H1 (cell line): ENCODE measurements at regions not wholly inside any gene's neighbourhood (a gene's known extent, or its start where the extent isn't known, plus 50 kb on each side); places are given as distances from the start of the nearest gene placed in this dataset.

Source experiments
- BRCA1 ChIP-seq: IDR thresholded peaks from 2 replicates; pipeline ENCODE4 v1.6.1; 2012; ENCODE audit warnings: low read depth, low read length, improper control_type of control experiment
- CBX5 ChIP-seq: fragments of 300-800, 300-1000 bp; sonication (generic); IDR thresholded peaks from 2 replicates; pipeline ENCODE4 v1.7.1; 2016; ENCODE audit warnings: antibody characterized with exemption, low read length, low read depth
- CBX8 ChIP-seq: fragments of 300-800, 300-1000 bp; sonication (generic); IDR thresholded peaks from 2 replicates; pipeline ENCODE4 v1.7.1; 2016; ENCODE audit warnings: low read depth, low read length, borderline replicate concordance
- CREB1 ChIP-seq: IDR thresholded peaks from 2 replicates; pipeline ENCODE4 v1.6.1; 2012; ENCODE audit warnings: inconsistent platforms
- EZH2 ChIP-seq: fragments of 200-600 bp; sonication (generic); IDR thresholded peaks from 2 replicates; pipeline ENCODE4 v1.7.1; 2012; ENCODE audit warnings: low read depth, mild to moderate bottlenecking, moderate library complexity, low read length, inconsistent platforms; ENCODE audit not compliant: severe bottlenecking
- POLR2AphosphoS5 ChIP-seq: IDR thresholded peaks from 2 replicates; pipeline ENCODE4 v1.6.1; 2011; ENCODE audit warnings: low read depth, low read length
- RFX5 ChIP-seq: IDR thresholded peaks from 2 replicates; pipeline ENCODE4 v1.6.1; 2011; ENCODE audit warnings: low read depth, low read length, improper control_type of control experiment, borderline replicate concordance
- SIN3A ChIP-seq, 2 experiments: IDR thresholded peaks in 1 of 2; conservative IDR thresholded peaks in 1 of 2; 2 replicates each; pipeline ENCODE4 v1.6.1; 2011 to 2012; ENCODE audit warnings: low read length in 2 of 2, improper control_type of control experiment in 1 of 2, low read depth in 1 of 2, mild to moderate bottlenecking in 1 of 2
- TF ChIP-seq, protein P1 (sequence below), 3 experiments: IDR thresholded peaks; 1 replicate in 2 of 3; 2 replicates in 1 of 3; pipeline versions ENCODE4 v1.5.1 to v1.6.1; 2011; ENCODE audit warnings: low read length in 3 of 3, mild to moderate bottlenecking in 3 of 3, inconsistent platforms in 2 of 3, low read depth in 1 of 3, moderate library complexity in 1 of 3; ENCODE audit not compliant: insufficient read depth in 1 of 3; ENCODE audit errors: control extremely low read depth in 1 of 3
- TF ChIP-seq, protein P2 (sequence below): IDR thresholded peaks from 2 replicates; pipeline ENCODE4 v1.6.1; 2012; ENCODE audit warnings: inconsistent platforms
- TF ChIP-seq, protein P3 (sequence below): IDR thresholded peaks from 2 replicates; pipeline ENCODE4 v1.6.1; 2011; ENCODE audit warnings: low read length, improper control_type of control experiment

DNA sequence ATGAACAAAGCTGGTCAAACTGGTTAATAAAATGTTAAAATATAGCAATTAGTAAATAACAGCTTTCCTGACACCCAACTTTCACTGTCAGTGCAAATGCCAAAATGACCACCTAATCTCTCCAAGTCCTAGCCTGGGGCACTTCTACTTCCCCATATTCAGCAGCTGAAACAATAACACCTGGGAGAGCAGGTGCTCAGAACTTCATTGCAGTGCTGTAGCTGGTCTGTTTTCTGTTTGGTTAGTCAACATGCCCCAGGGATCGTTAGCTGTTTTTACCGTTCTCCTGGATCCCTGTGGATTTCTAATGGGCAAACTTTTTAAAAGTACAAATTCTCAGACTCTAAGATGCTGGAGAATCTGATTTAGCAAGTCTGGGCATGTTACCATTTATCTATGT, 759.7 kb downstream of the GALC start:
- TF ChIP-seq, protein P1, sequence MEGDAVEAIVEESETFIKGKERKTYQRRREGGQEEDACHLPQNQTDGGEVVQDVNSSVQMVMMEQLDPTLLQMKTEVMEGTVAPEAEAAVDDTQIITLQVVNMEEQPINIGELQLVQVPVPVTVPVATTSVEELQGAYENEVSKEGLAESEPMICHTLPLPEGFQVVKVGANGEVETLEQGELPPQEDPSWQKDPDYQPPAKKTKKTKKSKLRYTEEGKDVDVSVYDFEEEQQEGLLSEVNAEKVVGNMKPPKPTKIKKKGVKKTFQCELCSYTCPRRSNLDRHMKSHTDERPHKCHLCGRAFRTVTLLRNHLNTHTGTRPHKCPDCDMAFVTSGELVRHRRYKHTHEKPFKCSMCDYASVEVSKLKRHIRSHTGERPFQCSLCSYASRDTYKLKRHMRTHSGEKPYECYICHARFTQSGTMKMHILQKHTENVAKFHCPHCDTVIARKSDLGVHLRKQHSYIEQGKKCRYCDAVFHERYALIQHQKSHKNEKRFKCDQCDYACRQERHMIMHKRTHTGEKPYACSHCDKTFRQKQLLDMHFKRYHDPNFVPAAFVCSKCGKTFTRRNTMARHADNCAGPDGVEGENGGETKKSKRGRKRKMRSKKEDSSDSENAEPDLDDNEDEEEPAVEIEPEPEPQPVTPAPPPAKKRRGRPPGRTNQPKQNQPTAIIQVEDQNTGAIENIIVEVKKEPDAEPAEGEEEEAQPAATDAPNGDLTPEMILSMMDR (IDR thresholded peaks at IDR 0.05; ENCODE audit: control extremely low read depth in 1 of 3, insufficient read depth in 1 of 3, low read depth in 1 of 3, low read length in 3 of 3), result no peak
- TF ChIP-seq EZH2, result no peak
- TF ChIP-seq, protein P2, sequence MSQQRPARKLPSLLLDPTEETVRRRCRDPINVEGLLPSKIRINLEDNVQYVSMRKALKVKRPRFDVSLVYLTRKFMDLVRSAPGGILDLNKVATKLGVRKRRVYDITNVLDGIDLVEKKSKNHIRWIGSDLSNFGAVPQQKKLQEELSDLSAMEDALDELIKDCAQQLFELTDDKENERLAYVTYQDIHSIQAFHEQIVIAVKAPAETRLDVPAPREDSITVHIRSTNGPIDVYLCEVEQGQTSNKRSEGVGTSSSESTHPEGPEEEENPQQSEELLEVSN, result no peak
- TF ChIP-seq SIN3A (conservative IDR thresholded peaks at IDR 0.05 in 1 of 2, IDR thresholded peaks at IDR 0.05 in 1 of 2; ENCODE audit: low read depth in 1 of 2, low read length in 2 of 2), result no peak
- TF ChIP-seq, protein P3, sequence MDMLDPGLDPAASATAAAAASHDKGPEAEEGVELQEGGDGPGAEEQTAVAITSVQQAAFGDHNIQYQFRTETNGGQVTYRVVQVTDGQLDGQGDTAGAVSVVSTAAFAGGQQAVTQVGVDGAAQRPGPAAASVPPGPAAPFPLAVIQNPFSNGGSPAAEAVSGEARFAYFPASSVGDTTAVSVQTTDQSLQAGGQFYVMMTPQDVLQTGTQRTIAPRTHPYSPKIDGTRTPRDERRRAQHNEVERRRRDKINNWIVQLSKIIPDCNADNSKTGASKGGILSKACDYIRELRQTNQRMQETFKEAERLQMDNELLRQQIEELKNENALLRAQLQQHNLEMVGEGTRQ, result no peak
- TF ChIP-seq CBX8, result no peak
- TF ChIP-seq CBX5, result no peak
- TF ChIP-seq POLR2AphosphoS5, result no peak
- TF ChIP-seq BRCA1, result no peak
- TF ChIP-seq RFX5, result no peak
- no peak for TF ChIP-seq CREB1
